Glomerular visceral epithelial cell (primary cell): ENCODE measurements at regions not wholly inside any gene's neighbourhood (a gene's known extent, or its start where the extent isn't known, plus 50 kb on each side); places are given as distances from the start of the nearest gene placed in this dataset.

Experiments used
- DNase-seq: peaks from one replicate; pipeline ENCODE4 v3.0.0-alpha.2; 2016; ENCODE audit errors: extremely low spot score

- DNase-seq, result no peak
Measured at GRCh38 chr13:26932465-26932864, 171.9 kb upstream of the GPR12 start.

DNA sequence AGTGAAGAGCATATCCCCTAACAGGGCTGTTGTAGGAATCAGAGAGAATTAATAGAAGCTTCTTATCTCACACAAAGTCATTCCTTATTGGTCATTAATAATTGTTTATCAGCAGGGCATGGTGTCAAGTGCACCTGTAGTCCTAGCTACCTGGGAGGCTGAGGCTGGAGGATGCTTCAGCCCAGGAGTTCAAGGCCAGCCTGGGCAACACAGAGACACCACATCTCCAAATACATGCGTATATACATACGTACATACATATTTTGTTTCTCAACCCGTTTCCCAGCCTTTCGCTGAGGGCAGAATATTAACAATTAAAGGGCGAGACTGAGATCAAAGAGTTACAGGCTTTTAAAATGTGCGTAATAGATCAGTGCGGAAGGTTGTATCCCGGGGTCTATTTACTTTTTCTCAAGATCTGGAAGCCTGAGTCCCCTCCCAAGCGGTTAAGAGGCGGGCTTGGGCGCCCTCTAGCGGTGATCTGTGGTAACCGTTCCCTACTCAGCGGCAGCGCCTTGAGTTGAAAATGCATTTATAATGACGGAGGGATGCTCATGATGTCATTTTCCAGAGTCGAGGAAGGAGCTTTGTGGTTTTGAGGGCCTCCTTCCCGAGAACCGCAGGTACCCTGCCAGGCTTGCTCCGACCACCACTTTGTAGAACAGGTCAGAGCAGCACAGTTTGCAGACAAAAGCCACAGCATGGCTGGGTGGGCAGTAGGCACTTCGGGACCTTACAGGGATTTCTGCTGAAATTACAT is 169.6 kb upstream of the GPR12 start:
- peak; percentile 71 for DNase-seq

- DNase-seq, result no peak
Measured at GRCh38 chr13:26927511-26927910, 166.9 kb upstream of the GPR12 start.

DNA sequence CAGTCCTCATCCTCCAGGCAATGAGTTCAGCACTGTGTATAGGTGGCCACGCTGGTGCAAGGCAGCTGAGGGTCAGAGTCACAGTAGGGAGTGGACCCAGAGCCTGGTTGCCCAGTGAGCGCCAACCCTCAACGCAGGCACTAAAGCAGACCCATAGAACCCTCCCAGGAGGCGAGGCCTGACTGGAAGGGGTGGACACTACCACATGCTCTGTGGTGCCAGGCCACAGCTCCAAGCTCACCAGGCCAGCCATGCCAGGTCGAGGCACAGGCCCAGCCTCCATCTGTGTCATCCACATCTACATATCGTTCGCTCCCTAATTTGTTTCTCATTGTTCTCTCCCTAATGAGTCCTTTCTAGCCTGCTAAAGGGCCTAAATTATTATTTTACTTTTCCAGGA is 165.8 kb upstream of the GPR12 start:
- no peak for DNase-seq

GRCh38 chr13:26923824-26924605 is 163.4 kb upstream of the GPR12 start:
- peak; percentile 42 for DNase-seq

DNA sequence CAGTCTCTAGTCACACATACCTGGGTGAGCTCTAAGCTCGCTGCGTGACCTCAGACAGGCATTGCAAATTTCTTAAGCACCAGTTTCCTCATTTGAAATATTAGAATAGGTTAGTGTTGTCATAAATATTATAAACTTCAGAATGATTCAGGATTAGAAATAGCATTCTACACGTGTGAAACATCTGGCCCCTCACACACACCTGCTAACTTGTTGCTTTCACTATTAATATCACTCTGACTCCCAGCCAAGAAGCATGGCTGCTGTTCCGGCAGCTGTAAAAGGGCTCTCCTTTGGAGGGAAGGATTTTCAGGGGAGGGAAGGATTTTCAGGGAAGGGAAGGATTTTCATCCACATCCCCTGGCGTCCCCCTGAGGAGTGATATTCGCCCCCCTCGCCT is 161.3 kb upstream of the GPR12 start:
- DNase-seq, result no peak

- no peak for DNase-seq
Measured at GRCh38 chr13:26920614-26921355, 160.2 kb upstream of the GPR12 start.

DNA sequence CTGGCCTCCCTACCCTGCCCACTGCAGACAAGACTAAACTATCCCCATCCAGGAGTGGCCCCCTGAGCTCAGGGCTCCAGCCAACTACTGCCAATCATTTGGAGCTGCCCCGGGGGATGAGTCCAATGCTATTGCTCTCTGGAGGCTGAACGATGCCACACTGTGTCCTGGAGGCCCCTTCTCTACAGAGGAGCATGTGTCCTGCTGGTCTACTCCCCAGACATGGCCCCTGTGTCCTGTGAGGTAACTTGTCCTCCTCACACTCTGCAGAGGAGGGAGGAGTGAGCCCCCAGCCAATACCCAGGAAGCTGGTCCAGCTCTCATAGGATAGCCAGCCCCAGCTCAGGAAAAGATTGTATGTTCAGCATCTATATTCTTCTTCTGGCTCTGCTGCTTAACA is 159.1 kb upstream of the GPR12 start:
- no peak for DNase-seq

- DNase-seq, result peak; percentile 82
Measured at GRCh38 chr13:26919311-26919710, 158.7 kb upstream of the GPR12 start.

DNA sequence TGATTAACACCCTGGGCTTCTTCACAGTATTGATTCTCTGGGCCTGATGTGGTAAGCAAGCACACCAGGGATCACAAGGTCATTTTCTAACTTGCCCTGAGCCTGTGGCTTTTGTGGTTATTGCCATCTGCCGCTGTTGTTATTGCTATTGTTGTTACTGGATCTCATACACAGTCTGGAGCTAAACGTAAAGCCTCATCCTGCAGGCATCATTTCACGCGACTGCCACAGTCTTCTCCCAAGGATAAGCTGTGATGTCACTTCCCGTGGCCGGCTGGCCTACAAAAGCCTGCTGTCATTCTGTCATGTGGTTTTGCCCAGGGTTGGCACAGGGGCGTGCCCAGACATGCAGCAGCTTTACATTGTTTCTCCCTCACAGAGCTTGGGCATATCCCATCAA is 154.0 kb upstream of the GPR12 start:
- DNase-seq, result peak; percentile 66

DNA sequence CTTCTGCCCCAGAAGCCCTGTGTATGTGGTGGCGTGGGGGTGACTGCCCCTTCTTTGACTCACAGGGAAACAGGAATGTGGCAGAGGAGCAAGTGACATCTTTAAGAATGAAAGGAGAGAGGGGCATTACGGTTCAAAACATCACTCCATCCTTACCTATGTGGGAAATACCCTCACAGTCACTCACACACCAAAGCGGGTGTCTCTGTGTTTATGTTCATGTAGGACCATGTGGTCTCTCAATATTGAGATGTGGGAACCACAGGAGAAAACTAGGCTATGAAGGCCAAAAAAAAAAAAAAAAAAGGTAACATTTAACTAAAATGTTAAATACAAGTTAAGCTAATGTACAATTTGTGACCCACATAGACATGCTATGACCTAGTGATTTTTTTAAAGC is 153.6 kb upstream of the GPR12 start:
- DNase-seq, result no peak

DNA sequence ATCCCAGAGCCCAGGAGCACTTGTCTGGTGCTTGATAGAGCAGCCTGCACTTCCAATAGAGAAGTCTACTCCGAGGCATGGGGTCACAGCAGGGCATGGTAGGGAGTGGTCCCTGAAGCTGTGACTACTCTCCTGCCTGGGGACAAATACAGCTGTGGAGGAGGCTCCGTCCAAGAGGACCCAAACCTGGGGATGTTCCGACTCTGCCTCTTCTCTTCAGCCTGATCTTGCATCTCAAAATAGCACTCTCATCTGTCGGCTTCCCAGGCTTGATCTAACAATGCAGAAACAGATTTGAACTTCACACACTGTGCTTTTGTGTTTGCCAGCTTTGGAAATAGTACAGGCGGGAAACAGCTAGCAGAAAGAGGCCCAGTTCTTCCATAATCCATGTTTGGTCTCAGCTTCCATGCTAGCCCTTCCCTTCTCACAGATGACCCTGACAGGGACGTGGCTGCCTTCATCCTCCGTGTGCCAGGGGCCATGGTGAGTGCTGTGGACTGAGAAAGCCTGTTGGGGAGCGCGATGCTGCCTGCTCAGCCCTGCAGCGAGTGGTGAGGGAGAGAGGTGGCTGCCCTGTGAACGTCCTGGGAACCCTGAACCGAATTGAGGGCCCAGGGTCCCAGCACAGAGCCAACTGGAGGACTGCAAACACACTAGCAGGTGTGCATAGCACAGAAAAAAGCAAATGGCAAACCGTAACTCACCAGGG is 150.3 kb upstream of the GPR12 start:
- DNase-seq, result no peak

GRCh38 chr13:26909477-26909876 is 148.9 kb upstream of the GPR12 start:
- no peak for DNase-seq

GRCh38 chr13:26908126-26908525 is 147.5 kb upstream of the GPR12 start:
- DNase-seq, result no peak

DNA sequence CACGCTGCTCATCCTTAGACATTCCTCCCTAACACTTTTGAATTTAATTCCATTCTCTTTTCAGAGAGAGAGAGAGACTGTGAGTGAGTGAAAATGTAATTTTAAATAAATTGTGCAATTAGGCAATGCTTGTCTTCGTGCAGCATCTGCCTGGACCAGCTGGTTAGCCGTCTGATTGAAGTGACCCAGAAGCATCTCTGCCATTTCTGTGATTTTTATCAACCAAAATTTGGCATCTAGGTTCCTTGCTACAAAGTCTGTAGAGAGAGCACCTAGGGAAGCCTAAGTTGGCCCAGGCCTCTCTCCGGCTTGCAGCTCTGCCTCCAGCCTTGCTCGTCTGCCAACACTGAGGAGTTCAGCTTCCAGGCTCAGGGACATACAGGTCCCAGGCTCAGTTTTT is 138.6 kb upstream of the GPR12 start:
- DNase-seq, result no peak

- DNase-seq, result no peak
Measured at GRCh38 chr13:26897706-26898550, 137.3 kb upstream of the GPR12 start.

GRCh38 chr13:26896986-26897668 is 136.5 kb upstream of the GPR12 start:
- no peak for DNase-seq

GRCh38 chr13:26895808-26896466 is 135.4 kb upstream of the GPR12 start:
- no peak for DNase-seq

DNA sequence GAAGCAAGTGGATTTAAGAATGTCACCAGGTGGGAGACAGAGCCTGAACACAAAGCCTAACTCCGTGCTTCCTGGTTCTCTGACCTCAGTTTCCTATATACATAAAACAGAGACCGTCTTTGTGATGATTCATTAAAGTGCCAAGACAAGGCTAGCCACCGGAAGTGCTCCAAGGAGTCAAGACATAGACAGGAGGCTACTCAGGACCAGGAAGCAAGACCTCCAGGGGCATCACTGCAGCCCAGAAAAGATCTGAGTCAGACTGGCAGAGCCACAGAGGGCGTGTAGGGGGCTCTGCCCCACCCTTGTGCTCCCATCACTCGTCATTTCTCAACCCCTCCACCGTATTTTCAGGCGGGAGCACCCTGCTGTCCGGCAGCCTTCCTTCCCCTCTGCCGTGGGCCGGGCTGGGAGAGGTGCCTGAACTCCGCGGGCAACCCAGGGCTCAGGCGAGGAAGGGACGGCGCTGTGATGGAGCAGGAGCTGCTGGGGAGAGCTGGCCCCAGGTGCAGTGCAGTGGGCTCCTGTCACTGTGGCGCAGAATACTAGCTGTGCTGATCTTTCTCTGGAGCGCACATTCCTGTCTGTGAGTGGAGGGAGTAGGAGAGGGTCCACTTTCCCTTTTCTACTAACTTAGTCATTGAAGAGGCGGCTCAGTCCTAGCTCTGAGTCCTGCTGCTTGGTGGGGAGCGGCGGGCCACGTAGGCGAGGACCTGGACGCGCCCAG is 134.7 kb upstream of the GPR12 start:
- DNase-seq, result no peak
